Lower leg skin (tissue), 3 donors: ENCODE measurements at regions not wholly inside any gene's neighbourhood (a gene's known extent, or its start where the extent isn't known, plus 50 kb on each side); places are given as distances from the start of the nearest gene placed in this dataset.

ENCODE experiments used
- CTCF ChIP-seq, 3 donors: fragments of 450-650 bp; IDR thresholded peaks; one replicate each; pipeline ENCODE4 v1.5.1; 2016; ENCODE audit warnings: antibody characterized with exemption in 3 of 3, mild to moderate bottlenecking in 3 of 3, moderate library complexity in 2 of 3
- POLR2A ChIP-seq, 2 donors: fragments of 450-650 bp; IDR thresholded peaks; one replicate each; pipeline ENCODE4 v1.6.1; 2016 to 2017; ENCODE audit warnings: antibody characterized with exemption in 2 of 2, mild to moderate bottlenecking in 1 of 2, moderate library complexity in 1 of 2

- TF ChIP-seq CTCF (IDR thresholded peaks at IDR 0.05), result no peak
- TF ChIP-seq POLR2A (IDR thresholded peaks at IDR 0.05), result no peak
Observed at GRCh38 chr9:87199278-87199677, 252.0 kb upstream of the GAS1 start.
